Left lung (tissue), 4 donors: ENCODE measurements at regions not wholly inside any gene's neighbourhood (a gene's known extent, or its start where the extent isn't known, plus 50 kb on each side); places are given as distances from the start of the nearest gene placed in this dataset.

ENCODE experiments used
- ATAC-seq: fragments of 200-7000 bp; cut with Tn5 transposase; one replicate; pipeline ENCODE4 v1.9.1; 2020; ENCODE audit warnings: moderate library complexity
- DNase-seq, 4 donors: peaks; one replicate each; pipeline ENCODE4 v3.0.0-alpha.2; 2013 to 2020
- H3K27ac ChIP-seq, 2 donors: fragments of 200-600 bp; sonication (generic) in 1 of 2; one replicate each; pipeline versions ENCODE4 v1.5.0 to v1.8.0; 2020 to 2021
- H3K27me3 ChIP-seq, 2 donors: fragments of 200-600 bp; sonication (generic) in 1 of 2; one replicate each; pipeline versions ENCODE4 v1.5.0 to v1.8.0; 2020 to 2021
- H3K36me3 ChIP-seq, 2 donors: fragments of 200-600 bp; sonication (generic) in 1 of 2; one replicate each; pipeline versions ENCODE4 v1.5.0 to v1.8.0; 2020 to 2021
- H3K4me1 ChIP-seq, 2 donors: fragments of 200-600 bp; one replicate each; pipeline ENCODE4 v1.8.0; 2021
- H3K4me3 ChIP-seq, 2 donors: fragments of 200-600 bp; sonication (generic) in 1 of 2; one replicate each; pipeline versions ENCODE4 v1.5.0 to v1.8.0; 2020 to 2021; ENCODE audit warnings: mild to moderate bottlenecking in 1 of 2
- H3K9me3 ChIP-seq, 2 donors: fragments of 200-600 bp; sonication (generic) in 1 of 2; one replicate each; pipeline versions ENCODE4 v1.5.0 to v1.8.0; 2020 to 2021
- intact Hi-C, 2 donors: fragments of 100-400 bp; cut with DNase I; formaldehyde crosslinking; loops; one replicate each; pipeline versions ENCODE4 v1.11.2 to v1.14.2; 2022
- TF ChIP-seq, protein P1 (sequence below), 2 donors: fragments of 200-600 bp; sonication (generic) in 1 of 2; IDR thresholded peaks; one replicate each; pipeline versions ENCODE4 v1.5.0 to v1.8.0; 2021; ENCODE audit warnings: antibody characterized with exemption in 2 of 2
- donor health status: DM: no; HTN: yes; CAD: no.
- donor health status: DM: no; HTN: no; CAD: no.

- H3K36me3 ChIP-seq: no peaks in the 10 kb centered on the region
- H3K27me3 ChIP-seq: peaks cover 53 to 76% of the 10 kb centered on the region in 2 donors
- H3K4me3 ChIP-seq: no peak overlapping the region
- no peaks in the 10 kb centered on the region for H3K4me1 ChIP-seq
- H3K27ac ChIP-seq: no peak overlapping the region
- no peak for ATAC-seq
- no peaks in the 10 kb centered on the region for H3K9me3 ChIP-seq
- intact Hi-C loops: no loop called here
- TF ChIP-seq, protein P1, sequence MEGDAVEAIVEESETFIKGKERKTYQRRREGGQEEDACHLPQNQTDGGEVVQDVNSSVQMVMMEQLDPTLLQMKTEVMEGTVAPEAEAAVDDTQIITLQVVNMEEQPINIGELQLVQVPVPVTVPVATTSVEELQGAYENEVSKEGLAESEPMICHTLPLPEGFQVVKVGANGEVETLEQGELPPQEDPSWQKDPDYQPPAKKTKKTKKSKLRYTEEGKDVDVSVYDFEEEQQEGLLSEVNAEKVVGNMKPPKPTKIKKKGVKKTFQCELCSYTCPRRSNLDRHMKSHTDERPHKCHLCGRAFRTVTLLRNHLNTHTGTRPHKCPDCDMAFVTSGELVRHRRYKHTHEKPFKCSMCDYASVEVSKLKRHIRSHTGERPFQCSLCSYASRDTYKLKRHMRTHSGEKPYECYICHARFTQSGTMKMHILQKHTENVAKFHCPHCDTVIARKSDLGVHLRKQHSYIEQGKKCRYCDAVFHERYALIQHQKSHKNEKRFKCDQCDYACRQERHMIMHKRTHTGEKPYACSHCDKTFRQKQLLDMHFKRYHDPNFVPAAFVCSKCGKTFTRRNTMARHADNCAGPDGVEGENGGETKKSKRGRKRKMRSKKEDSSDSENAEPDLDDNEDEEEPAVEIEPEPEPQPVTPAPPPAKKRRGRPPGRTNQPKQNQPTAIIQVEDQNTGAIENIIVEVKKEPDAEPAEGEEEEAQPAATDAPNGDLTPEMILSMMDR (IDR thresholded peaks at IDR 0.05): no peak
- no peak for DNase-seq
These were observed 71.3 kb upstream of the IFNE start for GRCh38 chr9:21553441-21553840.

GRCh38 chr9:21554813-21555212, 72.7 kb upstream of the IFNE start:
- H3K9me3 ChIP-seq: no peaks in the 10 kb centered on the region
- peaks cover 9 to 12% of the 10 kb centered on the region in 2 donors for H3K4me1 ChIP-seq
- ATAC-seq (no peak), DNase-seq (no peak)
- intact Hi-C loops: no loop called here
- TF ChIP-seq, protein P1 (IDR thresholded peaks at IDR 0.05): no peak
- no peak overlapping the region for H3K4me3 ChIP-seq
- H3K27me3 ChIP-seq: peaks cover 66 to 88% of the 10 kb centered on the region in 2 donors
- H3K36me3 ChIP-seq: no peaks in the 10 kb centered on the region
- H3K27ac ChIP-seq: no peak overlapping the region

GRCh38 chr9:21555911-21556310, 73.8 kb upstream of the IFNE start:
- Histone ChIP-seq H3K4me3 (no peak overlapping the region), H3K36me3 (no peaks in the 10 kb centered on the region), H3K4me1 (peaks cover 9 to 17% of the 10 kb centered on the region in 2 donors), H3K27ac (no peak overlapping the region), H3K27me3 (peaks cover 77 to 99% of the 10 kb centered on the region in 2 donors), H3K9me3 (no peaks in the 10 kb centered on the region)
- DNase-seq (no peak), ATAC-seq (no peak)
- intact Hi-C loops: no loop called here
- TF ChIP-seq, protein P1 (IDR thresholded peaks at IDR 0.05): no peak

GRCh38 chr9:21556581-21557427, 74.7 kb upstream of the IFNE start:
- ATAC-seq (no peak), DNase-seq (no peak)
- H3K36me3 ChIP-seq: no peaks in the 10 kb centered on the region
- no peak overlapping the region for H3K27ac ChIP-seq
- peaks cover 82 to 99% of the 10 kb centered on the region in 2 donors for H3K27me3 ChIP-seq
- TF ChIP-seq, protein P1 (IDR thresholded peaks at IDR 0.05): no peak
- intact Hi-C loops: no loop called here
- no peaks in the 10 kb centered on the region for H3K9me3 ChIP-seq
- H3K4me1 ChIP-seq: peaks cover 9 to 17% of the 10 kb centered on the region in 2 donors
- H3K4me3 ChIP-seq: no peak overlapping the region

- H3K4me1 ChIP-seq: peaks cover 9 to 17% of the 10 kb centered on the region in 2 donors
- H3K27ac ChIP-seq: no peak overlapping the region
- H3K4me3 ChIP-seq: no peak overlapping the region
- ATAC-seq (no peak), DNase-seq (no peak)
- H3K27me3 ChIP-seq: peaks cover 85 to 99% of the 10 kb centered on the region in 2 donors
- TF ChIP-seq, protein P1 (IDR thresholded peaks at IDR 0.05): no peak
- H3K36me3 ChIP-seq: no peaks in the 10 kb centered on the region
- intact Hi-C loops: no loop called here
- H3K9me3 ChIP-seq: no peaks in the 10 kb centered on the region
These were observed 75.3 kb upstream of the IFNE start for GRCh38 chr9:21557428-21557768.
